NB4 (cell line): ENCODE measurements at regions not wholly inside any gene's neighbourhood (a gene's known extent, or its start where the extent isn't known, plus 50 kb on each side); places are given as distances from the start of the nearest gene placed in this dataset.

Source experiments
- MYC ChIP-seq: IDR thresholded peaks from 2 replicates; pipeline ENCODE4 v1.6.1; 2011; ENCODE audit warnings: low read depth, low read length
- POLR2A ChIP-seq: IDR thresholded peaks from 2 replicates; pipeline ENCODE4 v1.6.1; 2011; ENCODE audit warnings: mild to moderate bottlenecking; ENCODE audit not compliant: insufficient read length; ENCODE audit errors: extremely low read depth
- TF ChIP-seq, protein P1 (sequence below): IDR thresholded peaks from one replicate; pipeline ENCODE4 v1.5.1; 2012; ENCODE audit warnings: low read depth, low read length
- TF ChIP-seq, protein P2 (sequence below): IDR thresholded peaks from 2 replicates; pipeline ENCODE4 v1.6.1; 2011; ENCODE audit warnings: low read depth, low read length

DNA sequence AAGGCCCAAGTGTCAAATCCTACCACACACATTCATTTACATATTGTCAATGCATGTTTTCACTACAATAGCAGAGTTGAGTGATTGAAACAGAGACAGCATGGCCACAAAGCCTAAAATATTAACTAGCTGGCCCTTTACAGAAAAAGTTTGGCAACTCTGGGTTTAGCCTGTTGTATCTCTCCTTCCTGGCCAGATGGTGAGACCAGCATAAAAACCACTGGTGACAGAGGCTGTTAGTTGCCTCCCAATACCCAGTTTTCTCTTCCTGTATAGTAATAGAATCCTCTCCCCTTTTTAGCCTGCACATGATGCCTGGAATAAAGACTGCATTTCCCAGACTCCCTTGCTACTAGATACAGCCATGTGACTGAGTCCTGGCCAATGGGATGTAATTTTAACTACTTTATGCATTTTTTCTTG, 100.0 kb upstream of the TAB2 start:
- TF ChIP-seq POLR2A (no peak), MYC (no peak)
- TF ChIP-seq, protein P1, sequence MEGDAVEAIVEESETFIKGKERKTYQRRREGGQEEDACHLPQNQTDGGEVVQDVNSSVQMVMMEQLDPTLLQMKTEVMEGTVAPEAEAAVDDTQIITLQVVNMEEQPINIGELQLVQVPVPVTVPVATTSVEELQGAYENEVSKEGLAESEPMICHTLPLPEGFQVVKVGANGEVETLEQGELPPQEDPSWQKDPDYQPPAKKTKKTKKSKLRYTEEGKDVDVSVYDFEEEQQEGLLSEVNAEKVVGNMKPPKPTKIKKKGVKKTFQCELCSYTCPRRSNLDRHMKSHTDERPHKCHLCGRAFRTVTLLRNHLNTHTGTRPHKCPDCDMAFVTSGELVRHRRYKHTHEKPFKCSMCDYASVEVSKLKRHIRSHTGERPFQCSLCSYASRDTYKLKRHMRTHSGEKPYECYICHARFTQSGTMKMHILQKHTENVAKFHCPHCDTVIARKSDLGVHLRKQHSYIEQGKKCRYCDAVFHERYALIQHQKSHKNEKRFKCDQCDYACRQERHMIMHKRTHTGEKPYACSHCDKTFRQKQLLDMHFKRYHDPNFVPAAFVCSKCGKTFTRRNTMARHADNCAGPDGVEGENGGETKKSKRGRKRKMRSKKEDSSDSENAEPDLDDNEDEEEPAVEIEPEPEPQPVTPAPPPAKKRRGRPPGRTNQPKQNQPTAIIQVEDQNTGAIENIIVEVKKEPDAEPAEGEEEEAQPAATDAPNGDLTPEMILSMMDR, result no peak
- TF ChIP-seq, protein P2, sequence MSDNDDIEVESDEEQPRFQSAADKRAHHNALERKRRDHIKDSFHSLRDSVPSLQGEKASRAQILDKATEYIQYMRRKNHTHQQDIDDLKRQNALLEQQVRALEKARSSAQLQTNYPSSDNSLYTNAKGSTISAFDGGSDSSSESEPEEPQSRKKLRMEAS, result peak; percentile 65
